Keratinocyte (primary cell): ENCODE measurements at regions not wholly inside any gene's neighbourhood (a gene's known extent, or its start where the extent isn't known, plus 50 kb on each side); places are given as distances from the start of the nearest gene placed in this dataset.

Source experiments
- EZH2 ChIP-seq: IDR thresholded peaks from one replicate; pipeline ENCODE4 v1.6.1; 2012; ENCODE audit warnings: inconsistent platforms, mild to moderate bottlenecking, low read length, moderate library complexity
- TF ChIP-seq, protein P1 (sequence below), 3 experiments: IDR thresholded peaks in 1 of 3; conservative IDR thresholded peaks in 1 of 3; optimal IDR thresholded peaks in 1 of 3; 2 replicates in 2 of 3; 3 replicates in 1 of 3; pipeline versions ENCODE3 to v1.5.1; 2011; ENCODE audit warnings: low read length in 3 of 3, mild to moderate bottlenecking in 3 of 3, moderate library complexity in 2 of 3, control low read depth in 1 of 3, inconsistent platforms in 1 of 3; ENCODE audit not compliant: insufficient read depth in 2 of 3; ENCODE audit errors: extremely low read depth in 1 of 3

DNA sequence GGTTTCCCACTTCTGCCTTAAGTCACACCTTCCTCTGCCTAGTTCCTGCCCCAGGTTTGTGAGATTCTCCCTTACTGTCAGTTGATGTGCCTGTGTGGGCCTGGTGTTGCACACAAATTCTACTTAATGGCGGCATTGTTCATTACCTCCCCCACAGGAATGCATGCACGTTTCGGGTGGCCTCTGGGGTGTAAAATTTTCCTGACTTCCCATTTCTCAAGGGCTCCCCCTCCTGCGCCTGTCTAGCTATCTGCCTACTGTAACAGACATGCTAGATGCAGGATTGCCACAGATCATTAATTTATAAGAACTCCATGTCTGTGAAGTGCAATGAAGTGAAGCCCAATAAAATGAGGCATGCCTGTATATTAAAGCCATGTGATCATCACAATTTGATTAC, 1466.3 kb downstream of the PCDH9 start:
- TF ChIP-seq EZH2 = no peak
- TF ChIP-seq, protein P1, sequence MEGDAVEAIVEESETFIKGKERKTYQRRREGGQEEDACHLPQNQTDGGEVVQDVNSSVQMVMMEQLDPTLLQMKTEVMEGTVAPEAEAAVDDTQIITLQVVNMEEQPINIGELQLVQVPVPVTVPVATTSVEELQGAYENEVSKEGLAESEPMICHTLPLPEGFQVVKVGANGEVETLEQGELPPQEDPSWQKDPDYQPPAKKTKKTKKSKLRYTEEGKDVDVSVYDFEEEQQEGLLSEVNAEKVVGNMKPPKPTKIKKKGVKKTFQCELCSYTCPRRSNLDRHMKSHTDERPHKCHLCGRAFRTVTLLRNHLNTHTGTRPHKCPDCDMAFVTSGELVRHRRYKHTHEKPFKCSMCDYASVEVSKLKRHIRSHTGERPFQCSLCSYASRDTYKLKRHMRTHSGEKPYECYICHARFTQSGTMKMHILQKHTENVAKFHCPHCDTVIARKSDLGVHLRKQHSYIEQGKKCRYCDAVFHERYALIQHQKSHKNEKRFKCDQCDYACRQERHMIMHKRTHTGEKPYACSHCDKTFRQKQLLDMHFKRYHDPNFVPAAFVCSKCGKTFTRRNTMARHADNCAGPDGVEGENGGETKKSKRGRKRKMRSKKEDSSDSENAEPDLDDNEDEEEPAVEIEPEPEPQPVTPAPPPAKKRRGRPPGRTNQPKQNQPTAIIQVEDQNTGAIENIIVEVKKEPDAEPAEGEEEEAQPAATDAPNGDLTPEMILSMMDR (optimal IDR thresholded peaks at IDR 0.05 in 1 of 3, IDR thresholded peaks at IDR 0.05 in 1 of 3, conservative IDR thresholded peaks at IDR 0.05 in 1 of 3; ENCODE audit: extremely low read depth in 1 of 3, insufficient read depth in 2 of 3, low read length in 3 of 3) = no peak
